H1 (cell line): ENCODE measurements at regions not wholly inside any gene's neighbourhood (a gene's known extent, or its start where the extent isn't known, plus 50 kb on each side); places are given as distances from the start of the nearest gene placed in this dataset.

ENCODE experiments used
- CTCF ChIA-PET: fragments of 300-600 bp; sonication (Branson Sonifier 250); formaldehyde crosslinking; loops from one replicate; lab custom pipeline; 2021; ENCODE audit not compliant: partially characterized antibody; lab: Charles Lee
- POLR2A ChIA-PET: fragments of 300-600 bp; sonication (Branson Sonifier 250); formaldehyde crosslinking; loops from one replicate; lab custom pipeline; 2021; ENCODE audit warnings: inconsistent platforms; ENCODE audit not compliant: partially characterized antibody; lab: Charles Lee
- DNase-seq, 2 experiments: peaks; one replicate each; pipeline versions ENCODE4 v3.0.0 to v3.0.0-alpha.2; 2010 to 2022; ENCODE audit warnings: low spot score in 2 of 2, low read depth in 1 of 2, mixed read lengths in 1 of 2
- FAIRE-seq: peaks from 2 replicates; lab custom pipeline; 2011; peaks lifted over from hg19 to GRCh38; lab: Jason Lieb, UNC
- H2AFZ ChIP-seq: 2 replicates; pipeline ENCODE4 v1.8.1; 2012; ENCODE audit warnings: low read length, inconsistent platforms
- H2AK5ac ChIP-seq: 2 replicates; pipeline ENCODE4 v1.6.1; 2013; ENCODE audit warnings: low read depth, low read length
- H2BK120ac ChIP-seq: replicated peaks from 2 replicates; pipeline ENCODE3; 2013; ENCODE audit warnings: low read depth, low read length, inconsistent platforms
- H2BK12ac ChIP-seq: 2 replicates; pipeline ENCODE4 v1.6.1; 2013; ENCODE audit warnings: low read depth, low read length
- H2BK15ac ChIP-seq: 2 replicates; pipeline ENCODE4 v1.6.1; 2013; ENCODE audit warnings: low read length
- H2BK20ac ChIP-seq: 2 replicates; pipeline ENCODE4 v1.6.1; 2013; ENCODE audit warnings: low read length
- H2BK5ac ChIP-seq: 2 replicates; pipeline ENCODE4 v1.6.1; 2013; ENCODE audit warnings: low read depth, low read length
- H3K14ac ChIP-seq: 2 replicates; pipeline ENCODE4 v1.6.1; 2013; ENCODE audit warnings: inconsistent platforms; ENCODE audit not compliant: insufficient read length
- H3K18ac ChIP-seq: 2 replicates; pipeline ENCODE4 v1.6.1; 2013; ENCODE audit warnings: low read length; ENCODE audit errors: extremely low read depth
- H3K23ac ChIP-seq: 2 replicates; pipeline ENCODE4 v1.6.1; 2013; ENCODE audit warnings: inconsistent platforms; ENCODE audit not compliant: insufficient read length
- H3K23me2 ChIP-seq: 2 replicates; pipeline ENCODE4 v1.6.1; 2013; ENCODE audit warnings: low read depth, low read length
- H3K27ac ChIP-seq: 2 replicates; pipeline ENCODE4 v1.6.1; 2011; ENCODE audit warnings: low read depth, low read length, inconsistent platforms
- H3K27me3 ChIP-seq, 4 experiments: replicated peaks in 1 of 4; 1 replicate in 1 of 4; 2 replicates in 3 of 4; pipeline versions ENCODE4 v1.6.1 to v1.8.1; 2011 to 2013; ENCODE audit warnings: low read length in 3 of 4, mild to moderate bottlenecking in 3 of 4, inconsistent platforms in 2 of 4, mixed read lengths in 2 of 4, moderate library complexity in 1 of 4; ENCODE audit not compliant: control insufficient read depth in 3 of 4, insufficient read depth in 3 of 4; ENCODE audit errors: extremely low read depth in 1 of 4
- H3K36me3 ChIP-seq, 4 experiments: 2 replicates each; pipeline versions ENCODE4 v1.6.1 to v1.8.1; 2011 to 2013; ENCODE audit warnings: mild to moderate bottlenecking in 4 of 4, low read length in 3 of 4, moderate library complexity in 2 of 4, control low read depth in 1 of 4, inconsistent platforms in 1 of 4; ENCODE audit not compliant: insufficient read depth in 4 of 4, control insufficient read depth in 2 of 4
- H3K4ac ChIP-seq: replicated peaks from 2 replicates; pipeline ENCODE3; 2013; ENCODE audit warnings: low read length, low read depth, mixed read lengths, inconsistent platforms; ENCODE audit not compliant: insufficient read length
- H3K4me1 ChIP-seq, 4 experiments: replicated peaks in 1 of 4; 1 replicate in 1 of 4; 2 replicates in 3 of 4; pipeline versions ENCODE4 v1.6.1 to v1.8.1; 2011 to 2013; ENCODE audit warnings: low read length in 3 of 4, inconsistent platforms in 2 of 4, mixed read lengths in 1 of 4; ENCODE audit not compliant: insufficient read depth in 4 of 4, control insufficient read depth in 3 of 4
- H3K4me2 ChIP-seq, 2 experiments: 2 replicates each; pipeline versions ENCODE4 v1.6.1 to v1.8.1; 2011 to 2013; ENCODE audit warnings: low read depth in 2 of 2, low read length in 2 of 2, control low read depth in 1 of 2, inconsistent platforms in 1 of 2, mild to moderate bottlenecking in 1 of 2; ENCODE audit not compliant: insufficient read depth in 1 of 2
- H3K4me3 ChIP-seq, 4 experiments: fragments of 200-600, 300-600 bp in 1 of 4; sonication (generic), shearing (Covaris generic), sonication (Bioruptor Twin) in 1 of 4; 2 replicates each; pipeline versions ENCODE4 v1.5.1 to v1.8.1; 2011 to 2016; ENCODE audit warnings: low read length in 4 of 4, low read depth in 3 of 4, control low read depth in 2 of 4, inconsistent platforms in 2 of 4, mild to moderate bottlenecking in 2 of 4, mixed read lengths in 1 of 4, moderate library complexity in 1 of 4; ENCODE audit not compliant: insufficient read depth in 2 of 4; ENCODE audit errors: extremely low read depth in 1 of 4
- H3K56ac ChIP-seq: replicated peaks from 2 replicates; pipeline ENCODE3; 2013; ENCODE audit warnings: low read depth, mild to moderate bottlenecking, mixed read lengths, low read length, inconsistent platforms; ENCODE audit not compliant: insufficient read length
- H3K79me1 ChIP-seq: 2 replicates; pipeline ENCODE4 v1.6.1; 2013; ENCODE audit warnings: low read depth, low read length, control low read depth
- H3K79me2 ChIP-seq, 2 experiments: 2 replicates each; pipeline versions ENCODE4 v1.6.1 to v1.8.1; 2012 to 2013; ENCODE audit warnings: low read length in 2 of 2, mild to moderate bottlenecking in 2 of 2, inconsistent platforms in 1 of 2; ENCODE audit not compliant: insufficient read depth in 2 of 2, control insufficient read depth in 1 of 2
- H3K9ac ChIP-seq, 4 experiments: replicated peaks in 1 of 4; 1 replicate in 1 of 4; 2 replicates in 3 of 4; pipeline versions ENCODE4 v1.6.1 to v1.8.1; 2011 to 2013; ENCODE audit warnings: low read depth in 3 of 4, low read length in 3 of 4, control low read depth in 2 of 4, mild to moderate bottlenecking in 2 of 4, moderate library complexity in 2 of 4, inconsistent platforms in 1 of 4; ENCODE audit errors: extremely low read depth in 1 of 4
- H3K9me3 ChIP-seq, 2 experiments: 2 replicates each; pipeline versions ENCODE4 v1.6.1 to v1.8.1; 2012 to 2013; ENCODE audit warnings: mild to moderate bottlenecking in 2 of 2, moderate library complexity in 2 of 2, control low read depth in 1 of 2, inconsistent platforms in 1 of 2, low read depth in 1 of 2, low read length in 1 of 2, mixed read lengths in 1 of 2; ENCODE audit not compliant: insufficient read depth in 2 of 2
- H4K20me1 ChIP-seq, 2 experiments: replicated peaks in 1 of 2; 2 replicates each; pipeline versions ENCODE3 to v1.8.1; 2011 to 2013; ENCODE audit warnings: inconsistent platforms in 2 of 2, low read length in 2 of 2, mild to moderate bottlenecking in 1 of 2; ENCODE audit not compliant: insufficient read depth in 2 of 2, control insufficient read depth in 1 of 2
- H4K5ac ChIP-seq: 2 replicates; pipeline ENCODE4 v1.6.1; 2013; ENCODE audit warnings: low read length, low read depth, mixed read lengths, inconsistent platforms; ENCODE audit not compliant: insufficient read length
- H4K8ac ChIP-seq: 2 replicates; pipeline ENCODE4 v1.8.0; 2013; ENCODE audit warnings: mild to moderate bottlenecking, moderate library complexity, low read length, inconsistent platforms; ENCODE audit not compliant: insufficient read depth; ENCODE audit errors: extremely low read depth
- H4K91ac ChIP-seq: replicated peaks from 2 replicates; pipeline ENCODE3; 2013; ENCODE audit warnings: low read length, mixed read lengths, inconsistent platforms; ENCODE audit not compliant: insufficient read length
- BCL11A ChIP-seq, 2 experiments: IDR thresholded peaks; one replicate each; pipeline ENCODE4 v1.6.1; 2011; ENCODE audit warnings: low read depth in 2 of 2, low read length in 2 of 2, mild to moderate bottlenecking in 2 of 2
- SIN3A ChIP-seq, 2 experiments: IDR thresholded peaks in 1 of 2; conservative IDR thresholded peaks in 1 of 2; 2 replicates each; pipeline ENCODE4 v1.6.1; 2011 to 2012; ENCODE audit warnings: low read length in 2 of 2, improper control_type of control experiment in 1 of 2, low read depth in 1 of 2, mild to moderate bottlenecking in 1 of 2
- TBP ChIP-seq: IDR thresholded peaks from 2 replicates; pipeline ENCODE4 v1.6.1; 2011; ENCODE audit warnings: low read depth, low read length, improper control_type of control experiment
- TCF12 ChIP-seq: IDR thresholded peaks from 2 replicates; pipeline ENCODE4 v1.6.1; 2011; ENCODE audit warnings: low read depth, mild to moderate bottlenecking, low read length
- WGBS, 2 experiments: shearing (Covaris generic) in 1 of 2; methylation state at CpG; one replicate each; pipeline versions ENCODE4 v1.1.6 to v1.1.7; 2013 to 2015; ENCODE audit warnings: low lambda C conversion rate in 2 of 2, mixed read lengths in 2 of 2, inconsistent platforms in 1 of 2, low coverage in 1 of 2, missing lambda C conversion rate in 1 of 2; ENCODE audit not compliant: insufficient replicate concordance in 2 of 2, insufficient coverage in 1 of 2, insufficient read length in 1 of 2; ENCODE audit errors: extremely low coverage in 1 of 2, missing lambda C conversion rate in 1 of 2; 5-methylcytosine and 5-hydroxymethylcytosine counted together

DNA sequence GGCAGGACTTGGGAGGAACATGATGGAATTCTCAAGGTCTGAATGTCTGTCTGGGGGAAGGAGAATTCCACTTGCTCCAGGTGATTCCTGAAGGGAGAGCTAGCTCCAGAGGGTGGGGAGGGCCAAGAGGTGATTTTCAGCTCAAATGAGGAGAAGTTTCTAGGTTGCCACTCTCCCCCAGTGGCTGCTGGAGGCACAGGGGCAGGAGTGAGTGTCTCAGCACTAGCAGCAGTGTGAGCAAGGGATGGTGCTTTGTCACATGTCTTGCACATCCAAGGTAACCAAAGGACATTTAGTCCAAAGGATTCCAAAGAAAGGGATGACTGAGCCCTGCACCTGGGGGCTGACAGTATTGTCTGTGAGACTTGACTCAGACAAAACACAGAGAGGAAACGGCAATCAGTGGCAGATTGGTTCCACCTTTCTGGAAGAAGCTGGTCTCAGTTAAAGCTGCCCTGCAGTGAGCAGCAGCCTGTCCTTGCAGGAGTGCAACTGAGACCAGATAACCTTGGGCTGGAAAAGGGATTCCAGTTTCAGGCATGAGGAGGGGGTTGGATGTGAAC, 51.2 kb upstream of the PCBD1 start:
- H2BK12ac ChIP-seq, result no peak overlapping the region
- H2BK15ac ChIP-seq, result no peak overlapping the region
- H3K27ac ChIP-seq, result no peak overlapping the region
- H2BK20ac ChIP-seq, result no peak overlapping the region
- no peak overlapping the region for H2AFZ ChIP-seq
- H3K23ac ChIP-seq, result no peak overlapping the region
- H4K20me1 ChIP-seq, result no peaks in the 10 kb centered on the region
- H3K36me3 ChIP-seq, result no peaks in the 10 kb centered on the region
- H2BK5ac ChIP-seq, result no peak overlapping the region
- FAIRE-seq (no peak), DNase-seq (no peak)
- H3K9ac ChIP-seq, result no peak overlapping the region
- no peak overlapping the region for H2BK120ac ChIP-seq
- H4K91ac ChIP-seq, result no peak overlapping the region
- no peak overlapping the region for H2AK5ac ChIP-seq
- H3K14ac ChIP-seq, result no peak overlapping the region
- H3K4me2 ChIP-seq, result no peak overlapping the region
- H3K4me1 ChIP-seq, result no peaks in the 10 kb centered on the region
- H3K4me3 ChIP-seq, result no peak overlapping the region
- no peak overlapping the region for H4K5ac ChIP-seq
- H3K23me2 ChIP-seq, result no peaks in the 10 kb centered on the region
- no peak overlapping the region for H3K56ac ChIP-seq
- CTCF ChIA-PET, result interaction anchor here (0.7 to 4.2 kb wide), 6 partner anchors 10 to 327 kb away, joined by 3 to 22 read pairs (median 4); no protein-coding TSS in a partner anchor
- H4K8ac ChIP-seq, result no peak overlapping the region
- H3K4ac ChIP-seq, result no peak overlapping the region
- no peaks in the 10 kb centered on the region for H3K79me1 ChIP-seq
- no peaks in the 10 kb centered on the region; a peak in 1 of 7 replicates for H3K27me3 ChIP-seq
- 73% methylated on average over 1 of the region's 1 CpG; no CpG with 5 or more reads in 1 of the 2 experiments for WGBS, 2 experiments
- POLR2A ChIA-PET, result no interaction called here
- H3K79me2 ChIP-seq, result no peaks in the 10 kb centered on the region
- H3K9me3 ChIP-seq, result no peaks in the 10 kb centered on the region
- no peak overlapping the region for H3K18ac ChIP-seq
- TF ChIP-seq BCL11A (IDR thresholded peaks at IDR 0.05; ENCODE audit: low read depth in 2 of 2, low read length in 2 of 2) (no peak), TBP (no peak), SIN3A (conservative IDR thresholded peaks at IDR 0.05 in 1 of 2, IDR thresholded peaks at IDR 0.05 in 1 of 2; ENCODE audit: low read depth in 1 of 2, low read length in 2 of 2) (no peak), TCF12 (no peak)
